ENCODE measurements at regions not wholly inside any gene's neighbourhood (a gene's known extent, or its start where the extent isn't known, plus 50 kb on each side); places are given as distances from the start of the nearest gene placed in this dataset.

GRCh38 chr9:81430727-81431126, 258.6 kb downstream of the TLE1 start:
- H3K9ac ChIP-seq (ENCODE audit: insufficient read depth, low read depth, low read length), result no peak overlapping the region
- no TSS peak for BruUV-seq (replicated peaks)
- in situ Hi-C loops (cut with HindIII; ENCODE audit: extremely low pct_ligation_motif_present, low pct_unique_long_range_greater_than_20kb) (no loop called here), intact Hi-C loops (cut with micrococcal nuclease; ENCODE audit: unreplicated experiment) (no loop called here)
- no peaks in the 10 kb centered on the region for H3K4me1 ChIP-seq (ENCODE audit: insufficient read depth, low read length)
- 0% methylated on average over 1 of the region's 1 CpG for WGBS (ENCODE audit: low lambda C conversion rate)
- TF ChIP-seq DR1 (CRISPR knock-in tag; IDR thresholded peaks at IDR 0.05), result no peak
- TF ChIP-seq PCBP1 (IDR thresholded peaks at IDR 0.05; ENCODE audit: borderline replicate concordance, low read depth, low read length), result no peak
- TF ChIP-seq ZNF850 (CRISPR knock-in tag; conservative IDR thresholded peaks at IDR 0.05), result no peak
- TF ChIP-seq MAF1 (CRISPR knock-in tag; IDR thresholded peaks at IDR 0.05; ENCODE audit: borderline replicate concordance), result no peak
- no peak for TF ChIP-seq SNRNP70 (IDR thresholded peaks at IDR 0.05; ENCODE audit: low read depth, low read length)
- TF ChIP-seq ZNF235 (CRISPR knock-in tag; IDR thresholded peaks at IDR 0.05; ENCODE audit: borderline replicate concordance), result no peak
- TF ChIP-seq KDM1A (CRISPR knock-in tag; IDR thresholded peaks at IDR 0.05), result no peak
- TF ChIP-seq ZNF124 (CRISPR knock-in tag; IDR thresholded peaks at IDR 0.05), result no peak
- no peak for TF ChIP-seq TEAD3 (CRISPR knock-in tag; optimal IDR thresholded peaks at IDR 0.05; ENCODE audit: borderline replicate concordance)
- TF ChIP-seq U2AF1 (optimal IDR thresholded peaks at IDR 0.05; ENCODE audit: low read depth, low read length), result no peak
- no peak for TF ChIP-seq PAF1 (CRISPR knock-in tag; IDR thresholded peaks at IDR 0.05)
- H3K4me3 ChIP-seq (replicated peaks in 1 of 3; ENCODE audit: insufficient read depth in 1 of 3, low read depth in 2 of 3, low read length in 3 of 3), result no peak overlapping the region
- no peaks in the 10 kb centered on the region for H3K27me3 ChIP-seq (ENCODE audit: control insufficient read depth in 1 of 2, insufficient read depth in 2 of 2, low read length in 2 of 2)
- H3K9me3 ChIP-seq (ENCODE audit: low read length), result peaks cover 23% of the 10 kb centered on the region
- ATAC-seq (no peak), FAIRE-seq (no peak), DNase-seq (ENCODE audit: low spot score) (no peak)
- CTCF ChIA-PET (ENCODE audit: low intra/inter-chr PET ratio, low total read pairs), result no interaction called here
- H2AFZ ChIP-seq (ENCODE audit: low read length), result no peak overlapping the region
- POLR2A ChIA-PET, result no interaction called here
- no peak overlapping the region for H3K4me2 ChIP-seq (ENCODE audit: low read depth, low read length)
- H3K79me2 ChIP-seq (ENCODE audit: insufficient read depth, low read length), result no peaks in the 10 kb centered on the region
- H3K27ac ChIP-seq (ENCODE audit: extremely low read length, insufficient read depth, low read length), result no peak overlapping the region
- H4K20me1 ChIP-seq (ENCODE audit: insufficient read depth, low read length), result no peaks in the 10 kb centered on the region
- H3K36me3 ChIP-seq (replicated peaks in 1 of 2; ENCODE audit: control insufficient read depth in 1 of 2, insufficient read depth in 2 of 2, low read length in 2 of 2), result no peaks in the 10 kb centered on the region

GRCh38 chr9:81427870-81428269, 261.5 kb downstream of the TLE1 start:
- ChIA-PET POLR2A (no interaction called here), CTCF (ENCODE audit: low intra/inter-chr PET ratio, low total read pairs) (no interaction called here)
- ATAC-seq (no peak), DNase-seq (ENCODE audit: low spot score) (no peak), FAIRE-seq (no peak)
- Histone ChIP-seq H3K9ac (ENCODE audit: insufficient read depth, low read depth, low read length) (no peak overlapping the region), H2AFZ (ENCODE audit: low read length) (no peak overlapping the region), H3K4me1 (ENCODE audit: insufficient read depth, low read length) (no peaks in the 10 kb centered on the region), H3K9me3 (ENCODE audit: low read length) (peaks cover 23% of the 10 kb centered on the region), H4K20me1 (ENCODE audit: insufficient read depth, low read length) (no peaks in the 10 kb centered on the region), H3K4me2 (ENCODE audit: low read depth, low read length) (no peak overlapping the region), H3K27me3 (ENCODE audit: control insufficient read depth in 1 of 2, insufficient read depth in 2 of 2, low read length in 2 of 2) (no peaks in the 10 kb centered on the region), H3K27ac (ENCODE audit: extremely low read length, insufficient read depth, low read length) (no peak overlapping the region), H3K4me3 (replicated peaks in 1 of 3; ENCODE audit: insufficient read depth in 1 of 3, low read depth in 2 of 3, low read length in 3 of 3) (no peak overlapping the region), H3K79me2 (ENCODE audit: insufficient read depth, low read length) (no peaks in the 10 kb centered on the region), H3K36me3 (replicated peaks in 1 of 2; ENCODE audit: control insufficient read depth in 1 of 2, insufficient read depth in 2 of 2, low read length in 2 of 2) (no peaks in the 10 kb centered on the region)
- intact Hi-C loops (cut with micrococcal nuclease; ENCODE audit: unreplicated experiment) (no loop called here), in situ Hi-C loops (cut with HindIII; ENCODE audit: extremely low pct_ligation_motif_present, low pct_unique_long_range_greater_than_20kb) (no loop called here)
- BruUV-seq (replicated peaks), result no TSS peak
- peak; percentile 99 for TF ChIP-seq ZNF317 (CRISPR knock-in tag; IDR thresholded peaks at IDR 0.05)
- no peak for TF ChIP-seq ZBTB46 (CRISPR knock-in tag; IDR thresholded peaks at IDR 0.05; ENCODE audit: borderline replicate concordance)
- 83% methylated on average over 1 of the region's 1 CpG for WGBS (ENCODE audit: low lambda C conversion rate)
